ENCODE measurements at regions not wholly inside any gene's neighbourhood (a gene's known extent, or its start where the extent isn't known, plus 50 kb on each side); places are given as distances from the start of the nearest gene placed in this dataset.

GRCh38 chr5:90158131-90158530, 251.4 kb downstream of the CETN3 start:
- H4K91ac ChIP-seq (replicated peaks; ENCODE audit: insufficient read length, low read length) = no peak overlapping the region
- WGBS, 2 experiments (ENCODE audit: extremely low coverage in 1 of 2, insufficient coverage in 1 of 2, insufficient read length in 1 of 2, insufficient replicate concordance in 2 of 2, low coverage in 1 of 2, low lambda C conversion rate in 2 of 2, missing lambda C conversion rate in 1 of 2) = 85% methylated on average over 3 of the region's 3 CpGs; no CpG with 5 or more reads in 1 of the 2 experiments
- ChIA-PET POLR2A (ENCODE audit: partially characterized antibody) (no interaction called here), CTCF (ENCODE audit: partially characterized antibody) (interaction anchor here (0.6 to 1.2 kb wide), 2 partner anchors 22 to 1412 kb away, joined by 3 read pairs; no protein-coding TSS in a partner anchor)
- TF ChIP-seq JUND (IDR thresholded peaks at IDR 0.05; ENCODE audit: low read length) = no peak
- TF ChIP-seq GABPA (IDR thresholded peaks at IDR 0.05; ENCODE audit: borderline replicate concordance, insufficient read depth, low read length) = no peak
- no peak overlapping the region for H4K8ac ChIP-seq (ENCODE audit: extremely low read depth, insufficient read depth, low read length)
- H3K27me3 ChIP-seq (replicated peaks in 1 of 4; ENCODE audit: control insufficient read depth in 3 of 4, extremely low read depth in 1 of 4, insufficient read depth in 3 of 4, low read length in 3 of 4) = no peaks in the 10 kb centered on the region
- H3K23ac ChIP-seq (ENCODE audit: insufficient read length) = no peak overlapping the region
- no peak overlapping the region for H2BK20ac ChIP-seq (ENCODE audit: low read length)
- no peaks in the 10 kb centered on the region for H3K9me3 ChIP-seq (ENCODE audit: insufficient read depth in 2 of 2, low read depth in 1 of 2, low read length in 1 of 2)
- H3K79me2 ChIP-seq (ENCODE audit: control insufficient read depth in 1 of 2, insufficient read depth in 2 of 2, low read length in 2 of 2) = no peaks in the 10 kb centered on the region
- H4K5ac ChIP-seq (ENCODE audit: insufficient read length, low read depth, low read length) = no peak overlapping the region
- no peak overlapping the region for H2BK15ac ChIP-seq (ENCODE audit: low read length)
- FAIRE-seq (no peak), DNase-seq (ENCODE audit: low read depth in 1 of 2, low spot score in 2 of 2) (no peak)
- H3K9ac ChIP-seq (replicated peaks in 1 of 4; ENCODE audit: extremely low read depth in 1 of 4, low read depth in 3 of 4, low read length in 3 of 4) = no peak overlapping the region
- H3K27ac ChIP-seq (ENCODE audit: low read depth, low read length) = no peak overlapping the region
- no peak overlapping the region for H3K18ac ChIP-seq (ENCODE audit: extremely low read depth, low read length)
- H3K4ac ChIP-seq (replicated peaks; ENCODE audit: insufficient read length, low read depth, low read length) = no peak overlapping the region
- H2BK5ac ChIP-seq (ENCODE audit: low read depth, low read length) = no peak overlapping the region
- no peak overlapping the region for H2BK12ac ChIP-seq (ENCODE audit: low read depth, low read length)
- H3K56ac ChIP-seq (replicated peaks; ENCODE audit: insufficient read length, low read depth, low read length) = no peak overlapping the region
- H3K14ac ChIP-seq (ENCODE audit: insufficient read length) = no peak overlapping the region
- H4K20me1 ChIP-seq (replicated peaks in 1 of 2; ENCODE audit: control insufficient read depth in 1 of 2, insufficient read depth in 2 of 2, low read length in 2 of 2) = no peaks in the 10 kb centered on the region
- no peaks in the 10 kb centered on the region for H3K23me2 ChIP-seq (ENCODE audit: low read depth, low read length)
- H2AFZ ChIP-seq (ENCODE audit: low read length) = no peak overlapping the region
- no peak overlapping the region for H3K4me3 ChIP-seq (ENCODE audit: extremely low read depth in 1 of 4, insufficient read depth in 2 of 4, low read depth in 3 of 4, low read length in 4 of 4)
- no peaks in the 10 kb centered on the region for H3K79me1 ChIP-seq (ENCODE audit: low read depth, low read length)
- no peak overlapping the region for H2BK120ac ChIP-seq (replicated peaks; ENCODE audit: low read depth, low read length)
- peaks cover 0 to 5% (median 2%) of the 10 kb centered on the region in 4 experiments; a peak in 3 of 7 replicates for H3K4me1 ChIP-seq (replicated peaks in 1 of 4; ENCODE audit: control insufficient read depth in 3 of 4, insufficient read depth in 4 of 4, low read length in 3 of 4)
- no peaks in the 10 kb centered on the region for H3K36me3 ChIP-seq (ENCODE audit: control insufficient read depth in 2 of 4, insufficient read depth in 4 of 4, low read length in 3 of 4)
- H2AK5ac ChIP-seq (ENCODE audit: low read depth, low read length) = no peak overlapping the region
- no peak overlapping the region for H3K4me2 ChIP-seq (ENCODE audit: insufficient read depth in 1 of 2, low read depth in 2 of 2, low read length in 2 of 2)
